Activated CD8-positive, alpha-beta memory T cell treated with anti-CD3 and anti-CD28 coated beads, Interleukin-2, amount 50 U/mL, for 4 hours (primary cell): ENCODE measurements at regions not wholly inside any gene's neighbourhood (a gene's known extent, or its start where the extent isn't known, plus 50 kb on each side); places are given as distances from the start of the nearest gene placed in this dataset.
A peak's percentile ranks its signal among the peaks of the same experiment; 100 is the strongest.

Experiments
- DNase-seq: peaks from one replicate; pipeline ENCODE4 v3.0.0-alpha.2; 2020

DNA sequence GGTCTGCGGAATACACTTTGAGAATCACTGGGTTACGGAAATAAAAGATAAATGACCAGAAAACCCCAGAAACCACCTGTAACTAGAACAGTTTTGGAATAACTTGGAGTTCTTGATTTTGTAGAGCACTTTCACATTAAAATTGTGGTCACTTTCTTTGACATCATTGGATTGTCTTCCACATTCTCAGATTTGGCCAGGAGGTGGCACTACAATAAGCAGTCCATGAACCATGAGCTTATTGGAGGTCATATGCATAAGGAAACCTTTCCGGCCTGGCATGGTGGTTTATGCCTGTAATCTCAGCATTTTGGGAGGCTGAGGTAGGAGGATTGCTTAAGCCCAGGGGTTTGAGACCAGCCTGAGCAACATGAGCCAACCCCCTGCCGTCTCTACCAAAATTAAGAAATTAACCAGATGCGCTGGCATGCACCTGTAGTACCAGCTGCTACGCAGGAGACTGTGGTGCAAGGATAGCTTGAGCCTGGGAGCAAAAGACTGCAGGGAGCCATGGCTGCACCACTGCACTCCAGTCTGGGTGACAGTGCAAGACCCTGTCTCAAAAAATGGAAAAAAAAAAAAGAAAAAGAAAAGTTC lies 107.7 kb upstream of the CAND1 start:
- peak; percentile 17 for DNase-seq

DNA sequence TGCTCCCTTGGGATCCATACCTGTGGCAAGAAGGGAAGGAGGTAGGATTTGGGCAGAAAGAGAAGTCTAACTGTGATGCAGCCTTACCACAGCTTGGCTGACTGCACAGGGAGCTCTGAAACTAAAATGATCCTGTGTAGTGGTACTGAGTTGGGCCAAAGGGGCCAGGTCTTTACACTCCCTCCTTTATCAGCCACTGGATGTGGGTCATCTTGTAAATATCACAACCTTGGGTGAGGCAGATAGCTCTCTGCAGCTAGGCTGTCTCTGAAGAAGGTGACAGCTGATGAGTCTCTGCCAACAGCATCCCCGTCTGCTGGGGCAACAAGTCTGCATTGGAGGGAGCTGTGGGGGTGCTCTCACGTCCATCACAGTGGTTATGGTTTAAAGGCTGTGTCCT lies 95.9 kb upstream of the CAND1 start:
- no peak for DNase-seq

DNA sequence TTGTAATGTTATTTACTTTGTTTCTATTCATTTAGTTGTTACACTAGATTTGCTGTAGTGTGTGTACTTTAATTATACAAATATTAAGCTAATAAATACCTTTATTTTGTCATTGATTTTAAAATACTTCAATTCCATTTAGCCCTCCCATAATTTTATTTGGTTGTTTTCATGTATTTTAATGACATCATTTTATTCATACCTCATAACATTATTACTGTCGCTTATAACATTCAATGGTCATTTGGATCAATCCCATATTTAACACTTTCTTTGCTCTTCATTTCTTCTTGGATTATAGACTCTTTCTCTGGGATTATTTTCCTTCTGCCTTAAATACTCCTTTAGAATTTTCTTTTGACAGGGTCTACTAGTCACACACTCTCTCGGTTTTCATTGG lies 86.6 kb upstream of the CAND1 start:
- no peak for DNase-seq

DNA sequence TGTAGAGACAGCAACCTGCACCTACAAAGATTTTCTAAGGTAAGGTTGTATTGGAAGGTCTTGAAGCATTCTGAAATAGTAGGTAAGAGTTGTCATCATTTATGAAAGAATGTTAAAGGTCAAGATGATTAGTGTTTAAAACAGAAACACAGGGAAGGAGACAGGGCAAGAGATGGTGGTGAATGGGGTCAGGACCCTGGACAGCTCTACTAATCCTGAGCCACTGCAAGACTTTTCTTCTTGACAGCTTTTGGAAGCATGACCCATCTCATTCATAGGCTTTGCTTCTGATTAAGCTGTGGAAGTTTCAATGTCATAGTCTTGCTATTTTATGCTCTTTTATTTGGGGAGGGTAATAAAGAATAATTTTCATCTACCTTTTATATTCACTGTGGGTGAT lies 75.5 kb upstream of the CAND1 start:
- DNase-seq = no peak

DNA sequence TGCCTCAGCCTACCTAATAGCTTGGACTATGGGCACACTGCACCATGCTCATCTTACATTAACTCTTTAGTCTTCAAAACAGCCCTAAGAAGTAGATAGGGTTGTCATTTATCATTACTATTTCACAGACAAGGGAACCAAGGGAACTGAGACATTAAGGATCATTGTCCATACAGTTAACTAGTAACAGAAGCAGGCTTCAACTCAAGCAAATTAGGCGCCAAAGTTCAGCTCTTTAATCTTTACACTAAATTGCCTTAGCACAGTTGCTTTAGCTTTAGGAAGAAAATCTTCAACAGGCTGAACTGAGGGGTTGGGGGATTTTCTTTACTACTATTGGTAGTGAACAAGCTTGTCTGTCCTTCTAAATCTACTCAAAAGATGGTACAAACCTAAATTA lies 68.8 kb upstream of the CAND1 start:
- DNase-seq = no peak

DNA sequence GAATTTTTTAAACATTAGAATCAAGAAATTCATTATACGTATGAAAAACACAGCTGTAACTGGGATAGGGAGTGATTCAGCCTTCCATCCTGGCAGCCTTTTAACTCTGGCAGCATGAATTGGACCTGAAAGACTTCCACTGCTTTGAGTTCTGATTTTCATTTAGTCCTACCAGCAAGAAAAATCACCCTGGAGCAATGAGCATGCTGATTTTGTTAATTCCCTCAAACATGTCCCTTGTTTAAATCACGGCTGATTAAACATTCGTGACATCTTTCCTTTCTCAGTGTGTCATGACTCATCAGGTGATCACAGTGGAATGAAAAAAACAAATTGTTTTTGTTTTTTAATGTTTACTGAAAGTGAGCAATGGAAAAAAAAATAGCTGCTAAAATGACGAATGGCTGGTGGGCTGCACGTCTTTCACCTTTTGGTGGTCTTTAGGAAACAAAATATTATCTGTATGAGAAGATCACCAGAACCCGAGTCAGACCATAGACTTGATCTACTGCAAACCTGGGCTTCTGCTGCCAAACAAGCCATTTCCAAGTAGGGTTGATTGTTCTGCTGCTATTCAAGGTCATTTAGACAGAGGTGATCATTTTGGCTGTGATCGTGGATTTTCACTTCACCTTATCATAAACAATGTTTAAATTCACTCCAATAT lies 67.0 kb upstream of the CAND1 start:
- no peak for DNase-seq

DNA sequence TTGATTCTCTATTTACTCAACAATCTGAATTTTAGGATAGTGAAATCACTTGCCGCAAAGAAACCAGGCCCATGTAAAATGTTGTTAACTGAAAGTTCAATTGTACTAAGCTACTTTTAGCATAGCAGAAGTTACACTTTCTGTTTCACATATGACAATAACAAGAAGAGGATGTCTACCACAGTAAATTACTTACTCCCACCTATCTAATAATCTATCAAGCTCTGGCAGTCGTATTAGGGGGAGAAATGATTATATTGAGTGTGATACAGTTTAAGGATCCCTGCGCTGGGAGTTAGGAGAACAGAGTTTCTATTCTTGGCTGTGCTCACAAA lies 66.5 kb upstream of the CAND1 start:
- DNase-seq = no peak

DNA sequence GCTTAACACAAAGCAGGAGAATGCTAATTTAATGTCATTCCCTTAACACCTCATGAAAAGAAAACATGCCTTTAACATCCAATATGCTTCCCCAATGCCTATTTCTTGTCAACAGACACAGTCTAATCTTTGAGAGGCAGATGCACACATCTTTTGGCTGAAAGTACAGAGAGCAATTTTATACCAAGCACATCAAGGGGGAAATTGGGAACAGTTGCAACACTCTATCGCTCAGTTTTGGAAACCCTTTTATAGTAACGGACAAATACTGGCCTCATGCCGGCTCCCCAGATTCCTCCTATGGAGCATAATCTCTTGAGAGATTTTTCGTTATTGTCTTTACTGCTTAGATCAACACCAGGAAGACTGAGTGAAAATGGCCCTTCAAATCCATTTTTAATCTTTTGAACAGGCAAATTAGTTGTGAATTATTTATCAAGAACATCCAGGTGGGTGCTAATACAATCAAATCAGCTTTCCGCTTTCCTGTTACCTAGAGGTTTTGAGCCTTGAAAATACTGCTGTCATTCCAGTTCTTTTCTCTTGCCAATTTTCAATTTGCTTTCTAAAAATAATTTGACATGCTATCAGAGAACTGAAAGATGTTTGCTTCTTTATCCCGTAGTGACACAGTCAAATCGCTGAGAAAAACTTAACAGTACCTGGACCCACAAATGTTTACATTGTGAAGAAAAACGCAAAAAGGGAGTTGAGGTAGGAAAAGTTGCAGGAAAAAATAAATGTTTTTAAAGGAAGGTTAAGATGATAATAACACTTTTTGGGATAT lies 60.7 kb upstream of the CAND1 start:
- DNase-seq = no peak

DNA sequence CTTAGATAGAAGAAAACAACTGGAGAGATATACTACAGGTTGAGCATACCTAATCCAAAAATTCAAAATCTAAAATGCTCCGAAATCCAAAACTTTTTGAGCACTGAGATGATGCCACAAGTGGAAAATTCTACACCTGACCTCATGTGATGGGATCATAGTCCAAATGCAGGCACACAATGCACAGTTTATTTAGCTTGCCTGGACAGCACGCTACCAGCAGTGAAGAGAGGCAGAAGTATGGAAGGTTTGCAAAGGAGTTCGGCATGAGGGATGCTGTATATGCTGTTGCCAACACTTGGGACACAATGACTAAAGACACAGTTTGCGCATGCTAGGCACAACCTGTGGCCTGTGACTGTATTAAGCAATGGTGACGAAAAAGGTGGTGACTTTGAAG lies 58.1 kb upstream of the CAND1 start:
- DNase-seq = no peak

DNA sequence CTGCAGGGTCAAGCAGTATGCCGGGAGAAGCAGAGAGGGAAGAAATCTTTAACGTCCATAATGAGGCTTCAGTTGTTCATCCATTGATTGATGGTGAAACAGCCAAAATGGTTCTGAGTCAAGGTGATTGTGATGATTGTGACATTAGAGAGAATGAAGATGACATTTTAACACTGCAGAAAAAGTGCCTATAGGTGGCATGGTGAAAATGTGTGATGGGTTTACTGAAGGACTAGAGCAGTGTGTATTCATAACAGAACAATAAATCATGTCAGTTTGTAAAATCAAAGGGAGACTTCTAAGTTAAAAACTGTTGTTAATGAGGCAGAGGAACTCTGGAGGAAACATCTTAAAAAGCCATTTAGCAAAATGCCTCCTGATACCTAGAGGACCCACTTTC lies 57.7 kb upstream of the CAND1 start:
- no peak for DNase-seq

DNA sequence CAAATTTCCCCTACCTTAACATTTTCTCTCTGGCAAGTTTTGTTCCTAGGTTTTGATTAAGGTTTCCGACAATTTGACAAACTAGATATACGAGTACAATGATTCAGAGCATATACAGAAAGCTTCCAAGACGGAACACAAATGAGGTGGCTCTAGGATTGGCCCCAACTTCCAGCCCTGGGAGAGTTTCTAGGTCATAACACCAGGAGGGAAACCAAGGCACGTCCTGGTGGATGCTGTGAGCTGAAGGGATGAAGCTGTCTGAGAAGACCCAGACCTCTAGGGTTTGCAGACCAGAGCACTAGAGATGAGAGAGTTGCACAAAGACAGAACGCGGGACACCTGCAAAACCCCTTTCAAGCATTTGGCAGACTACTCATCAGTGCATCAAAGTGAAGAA lies 51.5 kb upstream of the CAND1 start:
- no peak for DNase-seq
